Endodermal cell (in vitro differentiated cells): ENCODE measurements at regions not wholly inside any gene's neighbourhood (a gene's known extent, or its start where the extent isn't known, plus 50 kb on each side); places are given as distances from the start of the nearest gene placed in this dataset.

Experiments
- DNase-seq: peaks from one replicate; pipeline ENCODE4 v3.0.0-alpha.2; 2017
- H3K27ac ChIP-seq: 2 replicates; pipeline ENCODE4 v1.5.1; 2013; ENCODE audit warnings: mild to moderate bottlenecking, low read depth, low read length, moderate library complexity
- H3K27me3 ChIP-seq: 2 replicates; pipeline ENCODE4 v1.6.1; 2013; ENCODE audit warnings: mild to moderate bottlenecking, low read length, moderate library complexity; ENCODE audit not compliant: insufficient read depth, control insufficient read depth, poor library complexity, severe bottlenecking
- H3K36me3 ChIP-seq: 2 replicates; pipeline ENCODE4 v1.7.0; 2013; ENCODE audit warnings: mild to moderate bottlenecking, low read length, moderate library complexity; ENCODE audit not compliant: control insufficient read depth, insufficient read depth
- H3K4me1 ChIP-seq: one replicate; pipeline ENCODE4 v1.7.0; 2013; ENCODE audit warnings: low read length; ENCODE audit not compliant: control insufficient read depth, insufficient read depth
- H3K4me3 ChIP-seq: 2 replicates; pipeline ENCODE4 v1.5.1; 2013; ENCODE audit warnings: mild to moderate bottlenecking, low read length, moderate library complexity
- H3K9ac ChIP-seq: 2 replicates; pipeline ENCODE4 v1.6.1; 2013; ENCODE audit warnings: mild to moderate bottlenecking, low read length, moderate library complexity; ENCODE audit not compliant: poor library complexity, severe bottlenecking; ENCODE audit errors: extremely low read depth
- H3K9me3 ChIP-seq: 2 replicates; pipeline ENCODE4 v1.6.1; 2013; ENCODE audit warnings: mild to moderate bottlenecking, low read length, moderate library complexity; ENCODE audit not compliant: control insufficient read depth
- H3K27ac Mint-ChIP-seq: 2 replicates; pipeline ENCODE4 v1.8.0; 2020; ENCODE audit warnings: mixed read lengths
- H3K27me3 Mint-ChIP-seq: 2 replicates; pipeline ENCODE4 v1.8.0; 2021; ENCODE audit warnings: mild to moderate bottlenecking, mixed read lengths; ENCODE audit not compliant: insufficient read depth
- H3K36me3 Mint-ChIP-seq: 2 replicates; pipeline ENCODE4 v1.8.0; 2020; ENCODE audit warnings: low read depth, mixed read lengths
- H3K4me1 Mint-ChIP-seq: 2 replicates; pipeline ENCODE4 v1.8.0; 2020; ENCODE audit warnings: mixed read lengths
- H3K4me3 Mint-ChIP-seq: 2 replicates; pipeline ENCODE4 v1.8.0; 2020; ENCODE audit warnings: mild to moderate bottlenecking, moderate library complexity, mixed read lengths
- H3K9me3 Mint-ChIP-seq: 2 replicates; pipeline ENCODE4 v1.8.0; 2020; ENCODE audit warnings: mild to moderate bottlenecking, mixed read lengths
- WGBS, 2 experiments: methylation state at CpG; one replicate each; pipeline versions ENCODE4 v1.1.5 to v1.1.7; 2013; ENCODE audit warnings: missing lambda C conversion rate in 2 of 2, mixed read lengths in 1 of 2; ENCODE audit not compliant: insufficient coverage in 1 of 2, insufficient read length in 1 of 2; 5-methylcytosine and 5-hydroxymethylcytosine counted together
- TF ChIP-seq, protein P1 (sequence below): fragments of 200-600 bp; sonication (generic); conservative IDR thresholded peaks from 2 replicates; pipeline ENCODE4 v1.5.0; 2021; ENCODE audit warnings: antibody characterized with exemption, mild to moderate bottlenecking

DNA sequence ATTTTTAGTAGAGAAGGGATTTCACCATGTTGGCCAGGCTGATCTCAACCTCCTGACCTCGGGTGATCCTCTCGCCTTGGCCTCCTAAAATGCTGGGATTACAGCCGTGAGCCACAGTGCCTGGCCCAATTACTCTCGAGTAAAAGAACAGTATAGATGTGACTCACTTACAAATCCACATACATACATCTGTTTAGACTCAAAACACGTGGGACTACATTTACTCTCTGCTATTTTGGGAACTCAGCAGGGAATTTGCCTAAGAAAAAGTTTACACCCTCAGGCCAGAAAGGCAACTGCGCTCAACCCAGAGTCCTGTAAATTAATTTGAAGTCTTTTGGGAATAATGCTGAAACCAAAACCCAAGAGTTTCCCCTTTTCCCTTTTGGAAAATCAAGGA lies 289.7 kb downstream of the KLF6 start:
- Histone ChIP-seq H3K36me3 (no peaks in the 10 kb centered on the region), H3K27ac (no peak overlapping the region), H3K4me1 (no peaks in the 10 kb centered on the region), H3K27me3 (no peaks in the 10 kb centered on the region), H3K9me3 (no peaks in the 10 kb centered on the region), H3K9ac (no peak overlapping the region), H3K4me3 (no peak overlapping the region)
- no peak for DNase-seq
- no peaks in the 10 kb centered on the region for H3K27me3 Mint-ChIP-seq
- no peak overlapping the region for H3K27ac Mint-ChIP-seq
- peaks cover 10% of the 10 kb centered on the region for H3K4me1 Mint-ChIP-seq
- no peaks in the 10 kb centered on the region for H3K36me3 Mint-ChIP-seq
- WGBS, 2 experiments: 81 to 85% methylated on average over 3 to 6 of the region's 6 CpGs
- no peaks in the 10 kb centered on the region for H3K9me3 Mint-ChIP-seq
- no peak overlapping the region for H3K4me3 Mint-ChIP-seq
- TF ChIP-seq, protein P1, sequence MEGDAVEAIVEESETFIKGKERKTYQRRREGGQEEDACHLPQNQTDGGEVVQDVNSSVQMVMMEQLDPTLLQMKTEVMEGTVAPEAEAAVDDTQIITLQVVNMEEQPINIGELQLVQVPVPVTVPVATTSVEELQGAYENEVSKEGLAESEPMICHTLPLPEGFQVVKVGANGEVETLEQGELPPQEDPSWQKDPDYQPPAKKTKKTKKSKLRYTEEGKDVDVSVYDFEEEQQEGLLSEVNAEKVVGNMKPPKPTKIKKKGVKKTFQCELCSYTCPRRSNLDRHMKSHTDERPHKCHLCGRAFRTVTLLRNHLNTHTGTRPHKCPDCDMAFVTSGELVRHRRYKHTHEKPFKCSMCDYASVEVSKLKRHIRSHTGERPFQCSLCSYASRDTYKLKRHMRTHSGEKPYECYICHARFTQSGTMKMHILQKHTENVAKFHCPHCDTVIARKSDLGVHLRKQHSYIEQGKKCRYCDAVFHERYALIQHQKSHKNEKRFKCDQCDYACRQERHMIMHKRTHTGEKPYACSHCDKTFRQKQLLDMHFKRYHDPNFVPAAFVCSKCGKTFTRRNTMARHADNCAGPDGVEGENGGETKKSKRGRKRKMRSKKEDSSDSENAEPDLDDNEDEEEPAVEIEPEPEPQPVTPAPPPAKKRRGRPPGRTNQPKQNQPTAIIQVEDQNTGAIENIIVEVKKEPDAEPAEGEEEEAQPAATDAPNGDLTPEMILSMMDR: no peak

DNA sequence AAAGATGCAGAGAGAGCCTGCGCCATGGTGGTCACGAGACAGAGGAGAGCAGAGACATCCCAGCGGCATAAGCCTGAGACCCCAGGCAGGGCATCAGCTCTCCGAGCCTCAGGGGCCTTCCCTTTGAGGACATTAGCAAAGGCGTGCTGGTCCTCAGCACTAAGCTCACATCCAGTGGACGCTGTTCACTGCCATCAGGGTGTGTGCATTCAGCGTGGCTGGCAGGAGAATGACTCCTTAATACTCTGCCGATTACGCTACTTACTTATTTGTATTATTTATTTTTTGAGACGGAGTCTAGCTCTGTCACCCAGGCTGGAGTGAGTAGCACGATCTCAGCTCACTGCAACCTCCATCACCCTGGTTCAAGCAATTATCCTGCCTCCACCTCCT lies 290.2 kb downstream of the KLF6 start:
- H3K9ac ChIP-seq: no peak overlapping the region
- no peaks in the 10 kb centered on the region for H3K36me3 Mint-ChIP-seq
- WGBS, 2 experiments: 96% methylated on average over 11 of the region's 11 CpGs
- H3K9me3 ChIP-seq: no peaks in the 10 kb centered on the region
- H3K27me3 Mint-ChIP-seq: no peaks in the 10 kb centered on the region
- no peak overlapping the region for H3K4me3 ChIP-seq
- TF ChIP-seq, protein P1: no peak
- no peak overlapping the region for H3K27ac Mint-ChIP-seq
- no peak overlapping the region for H3K4me3 Mint-ChIP-seq
- no peaks in the 10 kb centered on the region for H3K36me3 ChIP-seq
- H3K27ac ChIP-seq: no peak overlapping the region
- H3K4me1 ChIP-seq: no peaks in the 10 kb centered on the region
- no peaks in the 10 kb centered on the region for H3K9me3 Mint-ChIP-seq
- no peaks in the 10 kb centered on the region for H3K27me3 ChIP-seq
- peaks cover 10% of the 10 kb centered on the region for H3K4me1 Mint-ChIP-seq
- DNase-seq: no peak

DNA sequence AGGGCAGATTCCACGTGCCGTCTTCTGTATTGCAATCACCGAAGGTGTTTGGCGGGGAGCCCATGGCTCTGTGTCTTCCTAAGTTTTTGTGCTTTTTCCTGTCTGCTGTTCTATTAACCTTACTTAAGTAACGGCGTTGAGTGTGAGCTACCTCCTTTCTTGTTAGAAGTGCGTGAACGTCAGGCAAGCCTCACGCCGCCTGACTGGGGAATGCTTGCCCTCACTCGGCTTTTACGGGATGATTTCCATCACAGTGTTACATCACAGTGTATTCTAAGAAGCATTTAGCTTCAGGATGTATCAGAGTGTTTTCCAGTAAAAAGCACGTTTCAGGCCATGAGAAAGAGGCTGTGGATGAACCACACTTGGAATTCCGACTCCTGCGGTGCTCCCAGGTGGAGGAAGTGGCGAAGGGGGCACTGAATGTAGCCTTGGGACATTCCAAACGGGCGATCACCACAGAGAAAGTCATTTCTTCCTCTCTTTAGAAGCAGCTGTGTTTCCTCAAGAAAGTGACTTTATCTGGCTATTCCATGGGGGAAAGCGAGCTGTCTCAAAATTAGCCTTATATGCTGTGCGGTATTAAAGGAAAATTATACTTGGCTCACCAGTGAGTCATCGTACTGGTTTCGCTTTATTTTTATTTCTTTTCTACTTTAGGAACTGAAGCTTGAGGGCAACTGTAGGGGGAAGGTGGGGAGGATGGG lies 290.7 kb downstream of the KLF6 start:
- no peak overlapping the region for H3K27ac Mint-ChIP-seq

More for the DNA sequence above, 290.7 kb downstream of the KLF6 start:
- no peaks in the 10 kb centered on the region for H3K27me3 ChIP-seq
- TF ChIP-seq, protein P1: no peak
- DNase-seq: no peak
- Mint-ChIP-seq H3K27me3 (no peaks in the 10 kb centered on the region), H3K4me1 (peaks cover 10% of the 10 kb centered on the region), H3K36me3 (no peaks in the 10 kb centered on the region), H3K9me3 (no peaks in the 10 kb centered on the region), H3K4me3 (no peak overlapping the region)
- no peaks in the 10 kb centered on the region for H3K4me1 ChIP-seq
- no peaks in the 10 kb centered on the region for H3K36me3 ChIP-seq
- no peak overlapping the region for H3K27ac ChIP-seq
- H3K4me3 ChIP-seq: no peak overlapping the region
- H3K9ac ChIP-seq: no peak overlapping the region
- H3K9me3 ChIP-seq: no peaks in the 10 kb centered on the region
- WGBS, 2 experiments: 93% methylated on average over 19 to 22 of the region's 22 CpGs
